ENCODE measurements at regions not wholly inside any gene's neighbourhood (a gene's known extent, or its start where the extent isn't known, plus 50 kb on each side); places are given as distances from the start of the nearest gene placed in this dataset.

- Histone ChIP-seq H3K4me1 (ENCODE audit: insufficient read depth) (no peaks in the 10 kb centered on the region), H3K27me3 (no peaks in the 10 kb centered on the region), H3K9me3 (ENCODE audit: low read depth) (no peaks in the 10 kb centered on the region), H3K4me2 (no peak overlapping the region), H2AFZ (no peak overlapping the region), H3K79me2 (no peaks in the 10 kb centered on the region), H3K27ac (no peak overlapping the region), H3K36me3 (replicated peaks; ENCODE audit: insufficient read depth, low read depth) (no peaks in the 10 kb centered on the region), H4K20me1 (ENCODE audit: insufficient read depth, poor library complexity, severe bottlenecking) (no peaks in the 10 kb centered on the region), H3K9me2 (replicated peaks; ENCODE audit: insufficient read depth) (no peaks in the 10 kb centered on the region), H3K4me3 (no peak overlapping the region)
- no peak for DNase-seq (ENCODE audit: low spot score)
- no peak for TF ChIP-seq EZH2 (IDR thresholded peaks at IDR 0.05; ENCODE audit: borderline replicate concordance)
- no peak for TF ChIP-seq CTCF (IDR thresholded peaks at IDR 0.05; ENCODE audit: poor library complexity)
- no peak for TF ChIP-seq EZH2phosphoT487 (IDR thresholded peaks at IDR 0.05; ENCODE audit: low read depth, severe bottlenecking, unreplicated experiment)
- 94% methylated on average over 2 of the region's 2 CpGs for WGBS (ENCODE audit: low lambda C conversion rate, missing lambda C conversion rate)
Measured at GRCh38 chr2:221336967-221337366, 235.1 kb downstream of the EPHA4 start.

GRCh38 chr2:221337957-221338685 lies 234.0 kb downstream of the EPHA4 start:
- Histone ChIP-seq H4K20me1 (ENCODE audit: insufficient read depth, poor library complexity, severe bottlenecking) (no peaks in the 10 kb centered on the region), H3K27me3 (no peaks in the 10 kb centered on the region), H3K79me2 (no peaks in the 10 kb centered on the region), H2AFZ (no peak overlapping the region), H3K9me2 (replicated peaks; ENCODE audit: insufficient read depth) (no peaks in the 10 kb centered on the region), H3K4me2 (no peak overlapping the region), H3K9me3 (ENCODE audit: low read depth) (no peaks in the 10 kb centered on the region), H3K4me3 (no peak overlapping the region), H3K4me1 (ENCODE audit: insufficient read depth) (no peaks in the 10 kb centered on the region), H3K36me3 (replicated peaks; ENCODE audit: insufficient read depth, low read depth) (no peaks in the 10 kb centered on the region), H3K27ac (no peak overlapping the region)
- TF ChIP-seq EZH2 (IDR thresholded peaks at IDR 0.05; ENCODE audit: borderline replicate concordance) = no peak
- TF ChIP-seq EZH2phosphoT487 (IDR thresholded peaks at IDR 0.05; ENCODE audit: low read depth, severe bottlenecking, unreplicated experiment) = no peak
- no peak for TF ChIP-seq CTCF (IDR thresholded peaks at IDR 0.05; ENCODE audit: poor library complexity)
- 88% methylated on average over 5 of the region's 5 CpGs for WGBS (ENCODE audit: low lambda C conversion rate, missing lambda C conversion rate)
- DNase-seq (ENCODE audit: low spot score) = no peak

- no peak overlapping the region for H3K27ac ChIP-seq
- TF ChIP-seq EZH2 (IDR thresholded peaks at IDR 0.05; ENCODE audit: borderline replicate concordance) = no peak
- TF ChIP-seq EZH2phosphoT487 (IDR thresholded peaks at IDR 0.05; ENCODE audit: low read depth, severe bottlenecking, unreplicated experiment) = no peak
- no peak for TF ChIP-seq CTCF (IDR thresholded peaks at IDR 0.05; ENCODE audit: poor library complexity)
- WGBS (ENCODE audit: low lambda C conversion rate, missing lambda C conversion rate) = 86% methylated on average over 8 of the region's 8 CpGs
- no peaks in the 10 kb centered on the region for H3K4me1 ChIP-seq (ENCODE audit: insufficient read depth)
- no peak overlapping the region for H2AFZ ChIP-seq
- no peaks in the 10 kb centered on the region for H3K36me3 ChIP-seq (replicated peaks; ENCODE audit: insufficient read depth, low read depth)
- no peak overlapping the region for H3K4me3 ChIP-seq
- no peaks in the 10 kb centered on the region for H3K27me3 ChIP-seq
- no peak overlapping the region for H3K4me2 ChIP-seq
- no peak for DNase-seq (ENCODE audit: low spot score)
- no peaks in the 10 kb centered on the region for H3K79me2 ChIP-seq
- H3K9me2 ChIP-seq (replicated peaks; ENCODE audit: insufficient read depth) = no peaks in the 10 kb centered on the region
- H3K9me3 ChIP-seq (ENCODE audit: low read depth) = no peaks in the 10 kb centered on the region
- H4K20me1 ChIP-seq (ENCODE audit: insufficient read depth, poor library complexity, severe bottlenecking) = no peaks in the 10 kb centered on the region
Measured at GRCh38 chr2:221342388-221342787, 229.7 kb downstream of the EPHA4 start.

Measured in hepatocyte (in vitro differentiated cells).